ENCODE measurements at regions not wholly inside any gene's neighbourhood (a gene's known extent, or its start where the extent isn't known, plus 50 kb on each side); places are given as distances from the start of the nearest gene placed in this dataset.

GRCh38 chr4:113811359-113811758 is 49.8 kb upstream of the CAMK2D start:
- Histone ChIP-seq H3K36me3 (ENCODE audit: control insufficient read depth in 2 of 2, extremely low read depth in 1 of 2, insufficient read depth in 2 of 2, low read length in 2 of 2) (no peaks in the 10 kb centered on the region), H3K9ac (ENCODE audit: control insufficient read depth, extremely low read depth, insufficient read depth, low read length) (no peak overlapping the region), H3K9me3 (ENCODE audit: control insufficient read depth, low read depth, low read length) (no peaks in the 10 kb centered on the region), H3K4me3 (ENCODE audit: control insufficient read depth in 2 of 3, extremely low read depth in 1 of 3, insufficient read depth in 2 of 3, low read depth in 1 of 3, low read length in 3 of 3) (no peak overlapping the region), H3K79me2 (ENCODE audit: control insufficient read depth, insufficient read depth, low read length) (no peaks in the 10 kb centered on the region), H2AFZ (ENCODE audit: control insufficient read depth, low read length) (no peak overlapping the region), H3K4me2 (ENCODE audit: control insufficient read depth, extremely low read depth, insufficient read depth, low read depth, low read length) (no peak overlapping the region), H3K27me3 (ENCODE audit: control insufficient read depth, extremely low read depth, insufficient read depth, low read length) (no peaks in the 10 kb centered on the region), H3K27ac (ENCODE audit: control insufficient read depth, insufficient read depth, low read length) (no peak overlapping the region), H4K20me1 (ENCODE audit: control insufficient read depth, extremely low read depth, insufficient read depth, low read length) (no peaks in the 10 kb centered on the region), H3K4me1 (ENCODE audit: control insufficient read depth, extremely low read depth, insufficient read depth, low read length) (no peaks in the 10 kb centered on the region), H3K9me1 (ENCODE audit: control insufficient read depth, extremely low read depth, insufficient read depth, low read length) (no peaks in the 10 kb centered on the region)
- dilution Hi-C loops (cut with MboI; ENCODE audit: extremely low pct_ligation_motif_present, low sequenced_read_pairs): no loop called here
- TF ChIP-seq CTCF (optimal IDR thresholded peaks at IDR 0.05 in 1 of 3, IDR thresholded peaks at IDR 0.05 in 1 of 3, conservative IDR thresholded peaks at IDR 0.05 in 1 of 3; ENCODE audit: extremely low read depth in 1 of 3, insufficient read depth in 2 of 3, low read length in 3 of 3) (no peak), EZH2 (IDR thresholded peaks at IDR 0.05; ENCODE audit: low read length) (no peak)
- DNase-seq (ENCODE audit: low read depth, low spot score) (no peak), FAIRE-seq (peak; percentile 26)

Small RNA genes lying in the stretch of these regions (small RNA-seq; reads per million reads assigned to genes)
- 0 reads per million in 3 experiments for gene AC111193.1 (ENCODE audit: insufficient read length in 3 of 3, low read depth in 3 of 3, low replicate concordance in 1 of 3)

All from keratinocyte (primary cell).